ENCODE measurements at regions not wholly inside any gene's neighbourhood (a gene's known extent, or its start where the extent isn't known, plus 50 kb on each side); places are given as distances from the start of the nearest gene placed in this dataset.
"Not testable (repeated sequence)": the region's sequence is repeated elsewhere in the genome, so short reads cannot be mapped to it uniquely, and the experiment has no call there.

DNA sequence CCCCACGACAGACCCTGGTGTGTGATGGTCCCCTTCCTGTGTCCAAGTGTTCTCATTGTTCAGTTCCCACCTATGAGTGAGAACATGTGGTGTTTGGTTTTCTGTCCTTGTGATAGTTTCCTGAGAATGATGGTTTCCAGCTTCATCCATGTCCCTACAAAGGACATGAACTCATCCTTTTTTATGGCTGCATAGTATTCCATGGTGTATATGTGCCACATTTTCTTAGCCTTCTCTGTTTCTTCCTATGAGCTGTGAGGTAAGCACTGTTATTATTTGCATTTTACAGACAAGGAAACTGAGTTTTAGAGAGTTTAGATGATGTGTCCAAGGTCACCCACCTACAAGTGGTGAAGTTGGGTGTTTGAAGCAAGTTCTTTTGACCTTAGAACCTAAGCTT lies 51.1 kb upstream of the BNC1 start:
- not testable (repeated sequence) for H3K27ac ChIP-seq

DNA sequence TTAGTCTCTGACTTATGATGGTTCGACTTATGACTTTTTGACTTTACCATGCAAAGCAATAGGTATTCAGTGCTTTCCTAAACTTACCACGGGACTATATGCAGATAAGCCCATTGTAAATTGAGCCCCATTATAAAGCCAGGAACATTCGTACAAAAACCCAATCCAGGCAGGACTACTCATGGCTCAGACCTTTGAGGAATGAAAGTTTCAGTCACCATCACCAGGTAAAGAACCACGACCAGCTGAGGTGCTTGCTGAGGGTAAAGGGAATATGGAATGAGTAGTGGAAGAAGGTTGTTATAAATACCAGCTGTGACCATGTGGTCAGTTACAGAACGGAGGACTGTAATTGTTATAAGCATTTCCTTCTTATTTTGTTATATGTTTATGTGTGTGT lies 54.9 kb upstream of the BNC1 start:
- no peak for TF ChIP-seq CTCF (conservative IDR thresholded peaks at IDR 0.05)
- no peak for TF ChIP-seq ZFX (IDR thresholded peaks at IDR 0.05)
- H3K27ac ChIP-seq = no peak overlapping the region

DNA sequence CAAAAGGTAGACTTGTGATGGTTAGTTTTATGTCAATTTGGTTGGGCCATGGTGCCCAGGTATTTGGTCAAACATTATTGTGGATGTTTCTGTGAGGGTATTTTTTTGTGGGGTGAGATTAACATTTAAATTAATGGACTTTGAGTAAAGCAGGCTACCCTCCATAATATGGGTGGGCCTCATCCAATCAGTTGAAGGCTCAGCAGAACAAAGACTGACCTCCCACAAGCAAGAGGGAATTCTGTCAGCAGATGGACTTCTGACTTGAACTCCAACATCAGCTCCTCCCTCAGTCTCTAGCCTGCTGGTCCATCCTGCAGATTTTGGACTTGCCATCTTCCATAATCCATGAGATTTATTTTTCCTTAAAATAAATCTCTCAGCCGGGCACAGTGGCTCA lies 55.6 kb upstream of the BNC1 start:
- H3K27ac ChIP-seq = no peak overlapping the region
- no peak for TF ChIP-seq ZFX (IDR thresholded peaks at IDR 0.05)

- TF ChIP-seq ZFX (IDR thresholded peaks at IDR 0.05) = no peak
- TF ChIP-seq CTCF (conservative IDR thresholded peaks at IDR 0.05) = no peak
Observed at GRCh38 chr15:83346342-83346741, 61.9 kb upstream of the BNC1 start.

DNA sequence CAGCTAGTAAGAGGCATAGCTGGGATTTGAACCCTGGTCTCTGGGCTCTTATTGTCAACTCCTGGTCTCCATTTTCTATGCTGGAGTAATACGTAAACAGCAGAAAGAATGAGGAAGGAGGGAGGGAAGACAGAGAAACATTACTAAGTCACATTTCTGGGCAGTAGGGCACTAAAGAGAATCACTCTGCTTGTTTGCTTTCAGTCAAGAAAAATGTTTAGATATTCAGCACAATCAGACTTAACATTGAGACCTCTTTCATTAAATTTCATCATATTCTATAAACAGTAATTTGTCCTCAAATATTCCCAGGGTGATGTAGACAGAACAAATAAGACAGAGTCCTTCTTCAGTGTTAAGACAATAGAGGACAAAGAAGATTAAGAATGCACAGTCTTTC lies 67.7 kb upstream of the BNC1 start:
- TF ChIP-seq ZFX (IDR thresholded peaks at IDR 0.05) = no peak
- no peak for TF ChIP-seq CTCF (conservative IDR thresholded peaks at IDR 0.05)
- H3K27ac ChIP-seq = no peak overlapping the region

More at GRCh38 chr15:83346342-83346741, 61.9 kb upstream of the BNC1 start:
- H3K27ac ChIP-seq = no peak overlapping the region

DNA sequence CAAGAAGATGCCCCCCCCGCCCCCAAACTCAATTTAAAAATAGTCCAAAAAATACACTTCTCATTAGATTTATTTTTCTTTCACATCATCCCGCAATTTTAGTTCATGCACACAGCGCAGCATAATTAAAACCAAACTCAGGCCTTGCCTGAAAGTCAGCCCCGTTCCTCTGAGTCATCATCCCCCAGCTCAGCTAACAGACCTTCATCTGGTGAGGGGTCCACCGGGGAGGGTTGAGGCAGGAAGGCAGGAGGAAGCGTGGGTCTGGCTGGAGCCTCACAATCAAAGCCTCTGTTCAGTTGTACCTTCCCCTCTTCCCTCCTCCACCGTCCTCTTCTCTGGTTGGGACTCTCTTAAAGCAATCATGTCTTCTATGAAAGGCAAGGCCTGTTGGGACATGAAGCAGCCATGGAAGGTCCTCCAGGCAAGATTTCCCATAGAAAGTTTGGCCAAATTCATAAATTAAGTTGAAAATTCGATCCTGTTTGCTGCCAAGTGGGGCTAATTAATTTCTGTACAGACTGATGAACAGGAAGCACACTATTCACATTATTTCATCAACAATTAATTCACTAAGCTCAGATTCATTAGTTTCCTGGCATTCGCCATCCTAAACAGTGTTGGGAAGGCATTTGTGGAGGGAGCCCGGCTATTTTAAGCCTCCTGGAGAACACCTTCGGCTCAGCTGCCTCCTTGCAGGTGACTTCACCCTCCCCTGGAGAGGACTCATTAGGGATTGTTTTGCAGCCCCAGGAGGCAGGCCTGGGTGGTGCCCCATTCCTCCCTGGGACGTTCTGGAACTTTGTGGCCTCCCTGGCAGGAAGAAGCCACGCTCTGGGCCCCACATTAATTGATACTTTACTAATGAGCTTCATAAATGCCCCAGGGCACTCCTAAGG lies 72.3 kb upstream of the BNC1 start:
- no peak overlapping the region for H3K27ac ChIP-seq
- TF ChIP-seq ZFX (IDR thresholded peaks at IDR 0.05) (no peak), CTCF (conservative IDR thresholded peaks at IDR 0.05) (no peak)

DNA sequence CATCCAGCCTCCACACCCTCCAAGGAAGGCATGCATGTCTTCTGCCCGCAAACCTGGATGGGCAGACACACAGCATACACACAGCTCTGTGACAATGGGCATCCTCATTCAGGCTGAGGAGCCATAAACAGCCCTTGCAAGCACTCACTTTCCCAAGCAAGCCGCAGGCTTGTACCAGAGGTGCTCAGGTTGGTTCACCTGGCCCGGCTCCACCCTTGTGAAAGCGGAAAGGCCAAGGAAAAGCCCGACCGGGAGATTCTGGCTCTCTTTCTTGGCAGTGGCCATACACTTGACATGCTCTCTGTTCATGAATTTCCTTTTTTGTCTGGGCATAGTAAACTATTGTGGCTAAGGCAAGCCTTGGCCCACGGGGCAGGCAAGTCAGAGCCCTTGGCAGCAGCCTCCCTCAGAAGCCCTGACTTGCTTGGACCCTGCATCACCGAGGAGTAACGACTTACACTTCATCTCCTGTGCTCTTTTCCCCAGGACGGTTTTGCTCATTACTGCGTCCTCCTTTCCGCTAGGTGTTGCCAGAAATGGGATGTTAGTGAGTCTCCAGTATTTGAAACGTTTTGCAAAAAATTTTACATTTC lies 74.6 kb upstream of the BNC1 start:
- TF ChIP-seq ZFX (IDR thresholded peaks at IDR 0.05) (no peak), CTCF (conservative IDR thresholded peaks at IDR 0.05) (no peak)
- H3K27ac ChIP-seq = no peak overlapping the region

DNA sequence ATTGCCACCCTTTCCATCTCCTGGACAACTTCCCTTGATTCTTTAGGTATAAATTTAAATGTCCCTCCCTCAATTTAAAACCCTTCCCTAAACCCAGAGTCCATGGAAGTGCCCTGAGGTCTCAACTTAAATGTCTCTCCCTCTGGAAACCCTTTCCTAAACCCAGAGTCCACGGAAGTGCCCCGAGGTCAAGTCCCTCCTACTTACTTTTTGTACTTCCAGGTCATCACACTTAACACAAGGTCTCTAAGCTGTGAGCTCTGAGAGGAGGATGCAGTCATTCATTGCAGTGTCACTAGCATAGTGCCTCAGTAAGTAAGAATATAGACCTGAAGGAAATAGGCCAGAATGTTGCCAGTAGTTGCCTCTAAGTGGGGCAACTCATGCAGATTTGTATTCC lies 78.2 kb upstream of the BNC1 start:
- H3K27ac ChIP-seq = no peak overlapping the region
- TF ChIP-seq CTCF (conservative IDR thresholded peaks at IDR 0.05) = no peak
- no peak for TF ChIP-seq ZFX (IDR thresholded peaks at IDR 0.05)

Measured in C4-2B (cell line).